ENCODE measurements at regions not wholly inside any gene's neighbourhood (a gene's known extent, or its start where the extent isn't known, plus 50 kb on each side); places are given as distances from the start of the nearest gene placed in this dataset.

- DNase-seq (ENCODE audit: low spot score) (no peak), ATAC-seq (ENCODE audit: low FRiP score) (no peak)
- no peak for TF ChIP-seq CTCF (IDR thresholded peaks at IDR 0.05)
These were observed 183.5 kb upstream of the ANKFN1 start for GRCh38 chr17:55969562-55970324.

GRCh38 chr17:55978578-55978977, 174.7 kb upstream of the ANKFN1 start:
- no peak for TF ChIP-seq CTCF (IDR thresholded peaks at IDR 0.05)
- no peak for ATAC-seq (ENCODE audit: low FRiP score)
- no peak for DNase-seq (ENCODE audit: low spot score)

- TF ChIP-seq CTCF (IDR thresholded peaks at IDR 0.05) = no peak
- no peak for ATAC-seq (ENCODE audit: low FRiP score)
- DNase-seq (ENCODE audit: low spot score) = no peak
These were observed 170.2 kb upstream of the ANKFN1 start for GRCh38 chr17:55983096-55983495.

- ATAC-seq (ENCODE audit: low FRiP score) = no peak
- no peak for TF ChIP-seq CTCF (IDR thresholded peaks at IDR 0.05)
- no peak for DNase-seq (ENCODE audit: low spot score)
These were observed 166.5 kb upstream of the ANKFN1 start for GRCh38 chr17:55986817-55987216.

GRCh38 chr17:55988861-55989260, 164.4 kb upstream of the ANKFN1 start:
- no peak for TF ChIP-seq CTCF (IDR thresholded peaks at IDR 0.05)
- no peak for DNase-seq (ENCODE audit: low spot score)
- ATAC-seq (ENCODE audit: low FRiP score) = no peak

GRCh38 chr17:55990332-55991006, 162.8 kb upstream of the ANKFN1 start:
- ATAC-seq (ENCODE audit: low FRiP score) (no peak), DNase-seq (ENCODE audit: low spot score) (no peak)
- no peak for TF ChIP-seq CTCF (IDR thresholded peaks at IDR 0.05)

- no peak for TF ChIP-seq CTCF (IDR thresholded peaks at IDR 0.05)
- DNase-seq (ENCODE audit: low spot score) (no peak), ATAC-seq (ENCODE audit: low FRiP score) (no peak)
These were observed 156.4 kb upstream of the ANKFN1 start for GRCh38 chr17:55996826-55997225.
